Stimulated activated CD4-positive, alpha-beta T cell treated with anti-CD3 and anti-CD28 coated beads, Interleukin-12 subunit alpha, Interleukin-12 subunit beta, amount 100 ng/mL, for 24 hours (primary cell): ENCODE measurements at regions not wholly inside any gene's neighbourhood (a gene's known extent, or its start where the extent isn't known, plus 50 kb on each side); places are given as distances from the start of the nearest gene placed in this dataset.

ENCODE experiments used
- DNase-seq, 2 experiments: peaks; one replicate each; pipeline ENCODE4 v3.0.0-alpha.2; 2020; ENCODE audit warnings: low read depth in 2 of 2

GRCh38 chr14:56868660-56869059, 58.4 kb upstream of the OTX2 start:
- no peak for DNase-seq

GRCh38 chr14:56862836-56863235, 52.6 kb upstream of the OTX2 start:
- no peak for DNase-seq

GRCh38 chr14:56860441-56860840, 50.2 kb upstream of the OTX2 start:
- no peak for DNase-seq
